ENCODE measurements at regions not wholly inside any gene's neighbourhood (a gene's known extent, or its start where the extent isn't known, plus 50 kb on each side); places are given as distances from the start of the nearest gene placed in this dataset.

- TF ChIP-seq CTCF (IDR thresholded peaks at IDR 0.05; ENCODE audit: low read depth, low read length, poor library complexity, severe bottlenecking) (no peak), EZH2phosphoT487 (IDR thresholded peaks at IDR 0.05; ENCODE audit: borderline replicate concordance, low read length) (no peak)
Observed at GRCh38 chr4:28176942-28177341, 1316.3 kb downstream of the STIM2 start.

Data from DOHH2 (cell line).